H1 (cell line): ENCODE measurements at regions not wholly inside any gene's neighbourhood (a gene's known extent, or its start where the extent isn't known, plus 50 kb on each side); places are given as distances from the start of the nearest gene placed in this dataset.

ENCODE experiments used
- CTCF ChIA-PET: fragments of 300-600 bp; sonication (Branson Sonifier 250); formaldehyde crosslinking; loops from one replicate; lab custom pipeline; 2021; ENCODE audit not compliant: partially characterized antibody; lab: Charles Lee
- POLR2A ChIA-PET: fragments of 300-600 bp; sonication (Branson Sonifier 250); formaldehyde crosslinking; loops from one replicate; lab custom pipeline; 2021; ENCODE audit warnings: inconsistent platforms; ENCODE audit not compliant: partially characterized antibody; lab: Charles Lee
- DNase-seq, 2 experiments: peaks; one replicate each; pipeline versions ENCODE4 v3.0.0 to v3.0.0-alpha.2; 2010 to 2022; ENCODE audit warnings: low spot score in 2 of 2, low read depth in 1 of 2, mixed read lengths in 1 of 2
- FAIRE-seq: peaks from 2 replicates; lab custom pipeline; 2011; peaks lifted over from hg19 to GRCh38; lab: Jason Lieb, UNC
- H2AFZ ChIP-seq: 2 replicates; pipeline ENCODE4 v1.8.1; 2012; ENCODE audit warnings: low read length, inconsistent platforms
- H2AK5ac ChIP-seq: 2 replicates; pipeline ENCODE4 v1.6.1; 2013; ENCODE audit warnings: low read depth, low read length
- H2BK120ac ChIP-seq: replicated peaks from 2 replicates; pipeline ENCODE3; 2013; ENCODE audit warnings: low read depth, low read length, inconsistent platforms
- H2BK12ac ChIP-seq: 2 replicates; pipeline ENCODE4 v1.6.1; 2013; ENCODE audit warnings: low read depth, low read length
- H2BK15ac ChIP-seq: 2 replicates; pipeline ENCODE4 v1.6.1; 2013; ENCODE audit warnings: low read length
- H2BK20ac ChIP-seq: 2 replicates; pipeline ENCODE4 v1.6.1; 2013; ENCODE audit warnings: low read length
- H2BK5ac ChIP-seq: 2 replicates; pipeline ENCODE4 v1.6.1; 2013; ENCODE audit warnings: low read depth, low read length
- H3K14ac ChIP-seq: 2 replicates; pipeline ENCODE4 v1.6.1; 2013; ENCODE audit warnings: inconsistent platforms; ENCODE audit not compliant: insufficient read length
- H3K18ac ChIP-seq: 2 replicates; pipeline ENCODE4 v1.6.1; 2013; ENCODE audit warnings: low read length; ENCODE audit errors: extremely low read depth
- H3K23ac ChIP-seq: 2 replicates; pipeline ENCODE4 v1.6.1; 2013; ENCODE audit warnings: inconsistent platforms; ENCODE audit not compliant: insufficient read length
- H3K23me2 ChIP-seq: 2 replicates; pipeline ENCODE4 v1.6.1; 2013; ENCODE audit warnings: low read depth, low read length
- H3K27ac ChIP-seq: 2 replicates; pipeline ENCODE4 v1.6.1; 2011; ENCODE audit warnings: low read depth, low read length, inconsistent platforms
- H3K27me3 ChIP-seq, 4 experiments: replicated peaks in 1 of 4; 1 replicate in 1 of 4; 2 replicates in 3 of 4; pipeline versions ENCODE4 v1.6.1 to v1.8.1; 2011 to 2013; ENCODE audit warnings: low read length in 3 of 4, mild to moderate bottlenecking in 3 of 4, inconsistent platforms in 2 of 4, mixed read lengths in 2 of 4, moderate library complexity in 1 of 4; ENCODE audit not compliant: control insufficient read depth in 3 of 4, insufficient read depth in 3 of 4; ENCODE audit errors: extremely low read depth in 1 of 4
- H3K36me3 ChIP-seq, 4 experiments: 2 replicates each; pipeline versions ENCODE4 v1.6.1 to v1.8.1; 2011 to 2013; ENCODE audit warnings: mild to moderate bottlenecking in 4 of 4, low read length in 3 of 4, moderate library complexity in 2 of 4, control low read depth in 1 of 4, inconsistent platforms in 1 of 4; ENCODE audit not compliant: insufficient read depth in 4 of 4, control insufficient read depth in 2 of 4
- H3K4ac ChIP-seq: replicated peaks from 2 replicates; pipeline ENCODE3; 2013; ENCODE audit warnings: low read length, low read depth, mixed read lengths, inconsistent platforms; ENCODE audit not compliant: insufficient read length
- H3K4me1 ChIP-seq, 4 experiments: replicated peaks in 1 of 4; 1 replicate in 1 of 4; 2 replicates in 3 of 4; pipeline versions ENCODE4 v1.6.1 to v1.8.1; 2011 to 2013; ENCODE audit warnings: low read length in 3 of 4, inconsistent platforms in 2 of 4, mixed read lengths in 1 of 4; ENCODE audit not compliant: insufficient read depth in 4 of 4, control insufficient read depth in 3 of 4
- H3K4me2 ChIP-seq, 2 experiments: 2 replicates each; pipeline versions ENCODE4 v1.6.1 to v1.8.1; 2011 to 2013; ENCODE audit warnings: low read depth in 2 of 2, low read length in 2 of 2, control low read depth in 1 of 2, inconsistent platforms in 1 of 2, mild to moderate bottlenecking in 1 of 2; ENCODE audit not compliant: insufficient read depth in 1 of 2
- H3K4me3 ChIP-seq, 4 experiments: fragments of 200-600, 300-600 bp in 1 of 4; sonication (generic), shearing (Covaris generic), sonication (Bioruptor Twin) in 1 of 4; 2 replicates each; pipeline versions ENCODE4 v1.5.1 to v1.8.1; 2011 to 2016; ENCODE audit warnings: low read length in 4 of 4, low read depth in 3 of 4, control low read depth in 2 of 4, inconsistent platforms in 2 of 4, mild to moderate bottlenecking in 2 of 4, mixed read lengths in 1 of 4, moderate library complexity in 1 of 4; ENCODE audit not compliant: insufficient read depth in 2 of 4; ENCODE audit errors: extremely low read depth in 1 of 4
- H3K56ac ChIP-seq: replicated peaks from 2 replicates; pipeline ENCODE3; 2013; ENCODE audit warnings: low read depth, mild to moderate bottlenecking, mixed read lengths, low read length, inconsistent platforms; ENCODE audit not compliant: insufficient read length
- H3K79me1 ChIP-seq: 2 replicates; pipeline ENCODE4 v1.6.1; 2013; ENCODE audit warnings: low read depth, low read length, control low read depth
- H3K79me2 ChIP-seq, 2 experiments: 2 replicates each; pipeline versions ENCODE4 v1.6.1 to v1.8.1; 2012 to 2013; ENCODE audit warnings: low read length in 2 of 2, mild to moderate bottlenecking in 2 of 2, inconsistent platforms in 1 of 2; ENCODE audit not compliant: insufficient read depth in 2 of 2, control insufficient read depth in 1 of 2
- H3K9ac ChIP-seq, 4 experiments: replicated peaks in 1 of 4; 1 replicate in 1 of 4; 2 replicates in 3 of 4; pipeline versions ENCODE4 v1.6.1 to v1.8.1; 2011 to 2013; ENCODE audit warnings: low read depth in 3 of 4, low read length in 3 of 4, control low read depth in 2 of 4, mild to moderate bottlenecking in 2 of 4, moderate library complexity in 2 of 4, inconsistent platforms in 1 of 4; ENCODE audit errors: extremely low read depth in 1 of 4
- H3K9me3 ChIP-seq, 2 experiments: 2 replicates each; pipeline versions ENCODE4 v1.6.1 to v1.8.1; 2012 to 2013; ENCODE audit warnings: mild to moderate bottlenecking in 2 of 2, moderate library complexity in 2 of 2, control low read depth in 1 of 2, inconsistent platforms in 1 of 2, low read depth in 1 of 2, low read length in 1 of 2, mixed read lengths in 1 of 2; ENCODE audit not compliant: insufficient read depth in 2 of 2
- H4K20me1 ChIP-seq, 2 experiments: replicated peaks in 1 of 2; 2 replicates each; pipeline versions ENCODE3 to v1.8.1; 2011 to 2013; ENCODE audit warnings: inconsistent platforms in 2 of 2, low read length in 2 of 2, mild to moderate bottlenecking in 1 of 2; ENCODE audit not compliant: insufficient read depth in 2 of 2, control insufficient read depth in 1 of 2
- H4K5ac ChIP-seq: 2 replicates; pipeline ENCODE4 v1.6.1; 2013; ENCODE audit warnings: low read length, low read depth, mixed read lengths, inconsistent platforms; ENCODE audit not compliant: insufficient read length
- H4K8ac ChIP-seq: 2 replicates; pipeline ENCODE4 v1.8.0; 2013; ENCODE audit warnings: mild to moderate bottlenecking, moderate library complexity, low read length, inconsistent platforms; ENCODE audit not compliant: insufficient read depth; ENCODE audit errors: extremely low read depth
- H4K91ac ChIP-seq: replicated peaks from 2 replicates; pipeline ENCODE3; 2013; ENCODE audit warnings: low read length, mixed read lengths, inconsistent platforms; ENCODE audit not compliant: insufficient read length
- CHD1 ChIP-seq: IDR thresholded peaks from 2 replicates; pipeline ENCODE4 v1.6.1; 2012; ENCODE audit warnings: low read depth, low read length, improper control_type of control experiment
- CHD2 ChIP-seq: IDR thresholded peaks from 2 replicates; pipeline ENCODE4 v1.6.1; 2012; ENCODE audit warnings: low read length, improper control_type of control experiment
- CTBP2 ChIP-seq: IDR thresholded peaks from 2 replicates; pipeline ENCODE4 v1.7.0; 2011; ENCODE audit warnings: borderline replicate concordance, mild to moderate bottlenecking, moderate library complexity, mixed read lengths, low read length; ENCODE audit not compliant: insufficient read depth, insufficient read length
- EGR1 ChIP-seq: IDR thresholded peaks from 2 replicates; pipeline ENCODE4 v1.6.1; 2011; ENCODE audit warnings: low read depth, low read length, borderline replicate concordance
- EP300 ChIP-seq, 2 experiments: IDR thresholded peaks; 1 replicate in 1 of 2; 2 replicates in 1 of 2; pipeline ENCODE4 v1.6.1; 2011 to 2012; ENCODE audit warnings: low read depth in 2 of 2, low read length in 2 of 2, mild to moderate bottlenecking in 2 of 2, borderline replicate concordance in 1 of 2, inconsistent platforms in 1 of 2, moderate library complexity in 1 of 2
- KDM5A ChIP-seq: fragments of 200-600 bp; IDR thresholded peaks from 2 replicates; pipeline ENCODE4 v1.7.1; 2012; ENCODE audit warnings: mild to moderate bottlenecking, low read length, inconsistent platforms, mixed read lengths
- MAFK ChIP-seq: IDR thresholded peaks from 2 replicates; pipeline ENCODE4 v1.6.1; 2012; ENCODE audit warnings: low read depth, mild to moderate bottlenecking, improper control_type of control experiment, low read length
- RNF2 ChIP-seq: fragments of 200-900, 300-1000 bp; sonication (generic); IDR thresholded peaks from 2 replicates; pipeline ENCODE4 v1.7.1; 2016; ENCODE audit warnings: borderline replicate concordance, low read depth, mild to moderate bottlenecking, antibody characterized with exemption, low read length; ENCODE audit not compliant: poor library complexity, severe bottlenecking; ENCODE audit errors: missing control alignments
- TBP ChIP-seq: IDR thresholded peaks from 2 replicates; pipeline ENCODE4 v1.6.1; 2011; ENCODE audit warnings: low read depth, low read length, improper control_type of control experiment
- TCF12 ChIP-seq: IDR thresholded peaks from 2 replicates; pipeline ENCODE4 v1.6.1; 2011; ENCODE audit warnings: low read depth, mild to moderate bottlenecking, low read length
- YY1 ChIP-seq: IDR thresholded peaks from 2 replicates; pipeline ENCODE4 v1.6.1; 2011; ENCODE audit warnings: low read depth, mild to moderate bottlenecking, low read length
- WGBS, 2 experiments: shearing (Covaris generic) in 1 of 2; methylation state at CpG; one replicate each; pipeline versions ENCODE4 v1.1.6 to v1.1.7; 2013 to 2015; ENCODE audit warnings: low lambda C conversion rate in 2 of 2, mixed read lengths in 2 of 2, inconsistent platforms in 1 of 2, low coverage in 1 of 2, missing lambda C conversion rate in 1 of 2; ENCODE audit not compliant: insufficient replicate concordance in 2 of 2, insufficient coverage in 1 of 2, insufficient read length in 1 of 2; ENCODE audit errors: extremely low coverage in 1 of 2, missing lambda C conversion rate in 1 of 2; 5-methylcytosine and 5-hydroxymethylcytosine counted together
- TF ChIP-seq, protein P1 (sequence below), 3 experiments: IDR thresholded peaks; 1 replicate in 2 of 3; 2 replicates in 1 of 3; pipeline versions ENCODE4 v1.5.1 to v1.6.1; 2011; ENCODE audit warnings: low read length in 3 of 3, mild to moderate bottlenecking in 3 of 3, inconsistent platforms in 2 of 3, low read depth in 1 of 3, moderate library complexity in 1 of 3; ENCODE audit not compliant: insufficient read depth in 1 of 3; ENCODE audit errors: control extremely low read depth in 1 of 3

DNA sequence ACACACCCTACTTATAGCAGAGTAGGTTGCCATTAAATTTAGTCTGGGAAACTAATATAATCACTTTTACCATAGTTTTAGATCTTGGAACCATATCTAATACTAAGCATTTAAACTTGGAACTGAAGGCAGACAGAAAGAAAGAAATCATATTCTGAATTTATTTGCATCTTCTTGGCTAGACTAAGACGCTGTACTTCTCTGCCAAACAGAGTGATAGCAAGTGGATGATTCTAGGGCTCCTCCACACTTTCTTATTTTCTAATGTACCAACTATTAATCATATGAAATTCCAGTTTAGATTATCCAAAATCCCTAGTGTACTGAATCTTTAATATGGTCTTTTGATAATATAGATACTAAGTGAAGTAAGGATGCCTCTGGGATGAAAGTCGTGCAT, 277.0 kb downstream of the CENPW start:
- no peak overlapping the region for H4K5ac ChIP-seq
- no peak overlapping the region for H3K23ac ChIP-seq
- H4K91ac ChIP-seq, result no peak overlapping the region
- no peak overlapping the region for H2BK20ac ChIP-seq
- CTCF ChIA-PET, result interaction anchor here (3.5 kb wide), 1 partner anchor 12 kb away, joined by 18 read pairs; no protein-coding TSS in a partner anchor
- H3K79me1 ChIP-seq, result no peaks in the 10 kb centered on the region
- H3K79me2 ChIP-seq, result no peaks in the 10 kb centered on the region
- DNase-seq (no peak), FAIRE-seq (no peak)
- no peaks in the 10 kb centered on the region for H3K9me3 ChIP-seq
- no peak overlapping the region for H3K27ac ChIP-seq
- no peak overlapping the region for H3K14ac ChIP-seq
- no peak overlapping the region for H2BK5ac ChIP-seq
- no peak overlapping the region for H4K8ac ChIP-seq
- H3K4ac ChIP-seq, result no peak overlapping the region
- H3K4me3 ChIP-seq, result no peak overlapping the region
- H2AFZ ChIP-seq, result no peak overlapping the region
- no peak overlapping the region for H2BK12ac ChIP-seq
- no peak overlapping the region for H3K56ac ChIP-seq
- no peak overlapping the region for H3K4me2 ChIP-seq
- POLR2A ChIA-PET, result no interaction called here
- no peaks in the 10 kb centered on the region for H3K36me3 ChIP-seq
- H3K9ac ChIP-seq, result no peak overlapping the region
- H3K18ac ChIP-seq, result no peak overlapping the region
- H2BK120ac ChIP-seq, result no peak overlapping the region
- no peaks in the 10 kb centered on the region for H3K23me2 ChIP-seq
- no peak overlapping the region for H2AK5ac ChIP-seq
- 91% methylated on average over 2 of the region's 2 CpGs; no CpG with 5 or more reads in 1 of the 2 experiments for WGBS, 2 experiments
- H2BK15ac ChIP-seq, result no peak overlapping the region
- H3K4me1 ChIP-seq, result peaks cover 0 to 3% (median under 1%) of the 10 kb centered on the region in 4 experiments; a peak in 1 of 7 replicates
- H3K27me3 ChIP-seq, result no peaks in the 10 kb centered on the region
- H4K20me1 ChIP-seq, result no peaks in the 10 kb centered on the region
- no peak for TF ChIP-seq YY1
- TF ChIP-seq EGR1, result no peak
- no peak for TF ChIP-seq CHD1
- no peak for TF ChIP-seq TCF12
- no peak for TF ChIP-seq RNF2
- TF ChIP-seq KDM5A, result no peak
- TF ChIP-seq CHD2, result no peak
- no peak for TF ChIP-seq TBP
- no peak for TF ChIP-seq MAFK
- no peak for TF ChIP-seq CTBP2
- no peak for TF ChIP-seq EP300 (IDR thresholded peaks at IDR 0.05; ENCODE audit: borderline replicate concordance in 1 of 2, low read depth in 2 of 2, low read length in 2 of 2)
- TF ChIP-seq, protein P1, sequence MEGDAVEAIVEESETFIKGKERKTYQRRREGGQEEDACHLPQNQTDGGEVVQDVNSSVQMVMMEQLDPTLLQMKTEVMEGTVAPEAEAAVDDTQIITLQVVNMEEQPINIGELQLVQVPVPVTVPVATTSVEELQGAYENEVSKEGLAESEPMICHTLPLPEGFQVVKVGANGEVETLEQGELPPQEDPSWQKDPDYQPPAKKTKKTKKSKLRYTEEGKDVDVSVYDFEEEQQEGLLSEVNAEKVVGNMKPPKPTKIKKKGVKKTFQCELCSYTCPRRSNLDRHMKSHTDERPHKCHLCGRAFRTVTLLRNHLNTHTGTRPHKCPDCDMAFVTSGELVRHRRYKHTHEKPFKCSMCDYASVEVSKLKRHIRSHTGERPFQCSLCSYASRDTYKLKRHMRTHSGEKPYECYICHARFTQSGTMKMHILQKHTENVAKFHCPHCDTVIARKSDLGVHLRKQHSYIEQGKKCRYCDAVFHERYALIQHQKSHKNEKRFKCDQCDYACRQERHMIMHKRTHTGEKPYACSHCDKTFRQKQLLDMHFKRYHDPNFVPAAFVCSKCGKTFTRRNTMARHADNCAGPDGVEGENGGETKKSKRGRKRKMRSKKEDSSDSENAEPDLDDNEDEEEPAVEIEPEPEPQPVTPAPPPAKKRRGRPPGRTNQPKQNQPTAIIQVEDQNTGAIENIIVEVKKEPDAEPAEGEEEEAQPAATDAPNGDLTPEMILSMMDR (IDR thresholded peaks at IDR 0.05; ENCODE audit: control extremely low read depth in 1 of 3, insufficient read depth in 1 of 3, low read depth in 1 of 3, low read length in 3 of 3), result no peak
